ENCODE measurements at regions not wholly inside any gene's neighbourhood (a gene's known extent, or its start where the extent isn't known, plus 50 kb on each side); places are given as distances from the start of the nearest gene placed in this dataset.
A peak's percentile ranks its signal among the peaks of the same experiment; 100 is the strongest.
"Not testable (repeated sequence)": the region's sequence is repeated elsewhere in the genome, so short reads cannot be mapped to it uniquely, and the experiment has no call there.

DNA sequence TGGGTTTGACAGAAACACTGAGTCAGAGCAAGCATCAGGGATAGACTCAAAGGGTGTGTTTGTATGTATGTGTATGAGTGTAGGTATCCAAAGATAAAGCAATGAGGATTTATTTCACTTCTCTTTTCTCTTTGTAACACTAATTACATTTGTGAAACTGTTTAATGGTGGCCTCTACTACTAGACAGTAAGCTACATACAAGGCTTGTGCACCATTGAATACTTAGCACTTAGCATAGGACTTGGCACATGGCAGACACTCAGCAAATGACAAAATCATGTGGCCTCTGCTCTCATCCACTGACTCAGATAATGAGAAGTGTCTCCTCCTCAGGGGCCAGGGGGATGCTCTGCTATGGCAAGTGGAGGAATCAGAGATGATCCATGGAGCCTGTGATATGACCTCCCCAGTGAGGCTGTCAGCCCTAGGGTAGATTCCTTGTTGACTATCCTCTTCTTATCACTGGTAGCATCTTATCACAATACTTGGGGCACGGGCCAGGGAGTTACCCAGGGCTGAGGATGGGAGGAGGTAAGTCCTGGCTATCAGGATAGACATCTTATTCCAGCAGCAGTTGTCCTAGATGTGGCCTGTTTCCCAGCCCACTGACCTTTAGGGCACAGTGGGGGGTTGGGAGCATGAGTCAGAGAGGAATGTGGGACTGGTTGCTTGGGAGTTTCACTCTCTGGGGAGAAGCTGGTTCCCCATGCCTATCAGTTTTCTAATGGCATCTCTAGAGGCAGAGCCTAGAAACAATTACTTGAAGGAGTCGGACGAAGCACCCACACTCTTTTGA, 71.2 kb upstream of the HOXC13 start:
- no peak overlapping the region for H3K4me3 ChIP-seq
- no peak overlapping the region for H3K27ac ChIP-seq

DNA sequence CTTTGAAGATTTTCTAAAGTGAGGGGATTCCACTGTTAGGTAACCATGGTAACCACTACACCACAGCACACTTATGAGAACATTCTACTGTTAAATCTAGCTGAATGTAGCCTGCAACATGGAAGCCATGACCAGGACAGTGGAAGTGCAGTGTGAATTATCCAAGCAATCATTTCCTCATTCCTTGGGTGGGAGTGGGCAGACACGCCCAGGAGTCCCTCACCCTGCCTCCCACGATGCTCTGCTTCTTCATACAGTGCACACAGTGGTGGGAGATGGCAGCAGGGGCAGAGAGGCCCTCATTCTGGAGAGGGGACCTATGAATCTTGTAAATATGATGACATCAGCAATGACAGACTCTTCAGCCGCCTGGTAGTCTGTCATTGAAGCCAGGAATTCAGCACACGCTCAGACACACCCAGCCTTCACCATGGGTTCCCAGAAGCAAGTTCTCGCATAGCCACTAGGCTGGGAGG, 70.1 kb upstream of the HOXC13 start:
- H3K4me3 ChIP-seq = no peak overlapping the region
- H3K27ac ChIP-seq = peak overlapping the region in 3 of 21 experiments; percentile 1 to 41 (median 12)

DNA sequence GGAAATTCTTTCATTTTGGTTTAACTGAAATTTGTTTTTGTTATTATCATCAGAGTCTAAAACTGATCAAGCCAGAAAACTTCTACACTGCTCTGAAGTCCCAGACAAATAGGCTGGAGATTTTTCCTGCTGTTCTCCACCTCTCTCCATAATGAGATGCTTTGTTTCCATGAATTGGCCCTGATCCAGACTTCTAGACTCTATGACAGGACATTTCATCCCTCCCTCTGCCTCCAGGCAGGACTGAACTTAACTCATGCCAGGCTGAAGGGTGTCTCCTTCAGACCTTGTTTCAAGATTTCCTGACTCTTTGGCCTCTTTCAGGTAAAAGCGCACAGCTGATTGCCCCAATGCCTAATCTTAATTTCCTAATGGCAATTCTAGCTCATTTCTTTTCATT, 69.1 kb upstream of the HOXC13 start:
- H3K27ac ChIP-seq = no peak overlapping the region

DNA sequence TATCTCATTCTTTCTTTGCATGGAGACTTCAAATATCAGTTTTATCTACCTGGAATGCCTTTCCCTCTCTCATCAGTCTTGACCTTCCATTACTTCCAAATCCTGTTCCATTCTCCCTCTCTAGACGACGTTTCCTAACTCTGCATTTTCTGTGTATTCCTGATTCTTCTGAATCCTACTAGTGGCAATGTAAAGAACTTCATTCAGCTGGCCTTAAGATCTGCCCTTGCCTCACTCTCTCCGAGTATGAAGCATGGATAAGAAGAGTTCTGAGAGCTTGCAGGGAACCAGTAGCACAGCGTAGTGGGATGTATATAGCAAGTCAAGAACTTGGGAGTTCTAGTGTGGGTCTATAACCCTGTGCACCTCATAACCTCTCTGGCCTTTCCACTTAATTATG, 68.5 kb upstream of the HOXC13 start:
- no peak overlapping the region for H3K4me3 ChIP-seq
- no peak overlapping the region for H3K27ac ChIP-seq

More for the DNA sequence above, 69.1 kb upstream of the HOXC13 start:
- no peak overlapping the region for H3K4me3 ChIP-seq

DNA sequence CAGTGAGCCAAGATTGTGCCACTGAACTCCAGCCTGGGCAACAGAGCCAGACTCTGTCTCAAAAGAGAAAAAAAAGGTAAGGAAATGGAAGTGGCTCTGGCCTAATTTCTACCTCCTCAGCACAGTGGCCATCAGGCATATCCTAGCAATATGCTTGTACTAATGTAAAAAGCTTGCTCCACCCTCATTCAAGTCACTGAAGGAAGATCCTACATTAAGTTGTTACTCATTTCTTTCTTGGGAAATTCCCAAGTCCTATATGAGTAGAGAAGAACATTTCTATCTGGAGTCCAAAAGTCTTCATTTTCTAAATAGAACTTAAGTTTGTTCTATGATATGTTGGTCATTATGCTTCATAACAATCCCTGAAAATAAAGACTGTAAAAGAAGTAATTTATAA, 67.3 kb upstream of the HOXC13 start:
- Histone ChIP-seq H3K27ac (no peak overlapping the region), H3K4me3 (no peak overlapping the region)

DNA sequence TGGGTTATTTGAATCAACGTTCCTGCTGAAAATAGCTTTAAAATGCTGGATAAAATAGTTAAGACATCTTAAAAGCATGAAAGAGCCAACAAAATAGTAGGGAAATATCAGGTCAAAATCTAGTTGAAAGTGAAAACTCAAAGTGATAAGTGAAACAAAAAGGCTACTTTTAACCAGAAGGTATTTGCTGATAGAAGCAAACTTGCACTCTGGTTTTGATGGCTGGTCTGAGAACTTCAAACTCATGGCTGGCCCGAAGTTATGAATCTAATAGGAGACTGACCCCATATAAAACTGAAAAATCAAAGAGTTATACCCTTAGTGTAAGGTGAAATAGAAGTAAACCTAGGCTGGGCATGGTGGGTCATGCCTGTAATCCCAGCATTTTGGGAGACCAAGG, 66.3 kb upstream of the HOXC13 start:
- no peak overlapping the region for H3K4me3 ChIP-seq
- H3K27ac ChIP-seq = no peak overlapping the region

DNA sequence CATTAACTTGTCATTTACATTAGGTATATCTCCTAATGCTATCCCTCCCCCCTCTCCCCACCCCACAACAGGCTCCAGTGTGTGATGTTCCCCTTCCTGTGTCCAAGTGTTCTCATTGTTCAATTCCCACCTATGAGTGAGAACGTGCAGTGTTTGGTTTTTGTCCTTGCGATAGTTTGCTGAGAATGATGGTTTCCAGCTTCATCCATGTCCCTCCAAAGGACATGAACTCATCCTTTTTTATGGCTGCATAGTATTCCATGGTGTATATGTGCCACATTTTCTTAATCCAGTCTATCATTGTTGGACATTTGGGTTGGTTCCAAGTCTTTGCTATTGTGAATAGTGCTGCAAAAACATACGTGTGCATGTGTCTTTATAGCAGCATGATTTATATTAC, 60.7 kb upstream of the HOXC13 start:
- H3K27ac ChIP-seq, H3K4me3 ChIP-seq: not testable (repeated sequence)

DNA sequence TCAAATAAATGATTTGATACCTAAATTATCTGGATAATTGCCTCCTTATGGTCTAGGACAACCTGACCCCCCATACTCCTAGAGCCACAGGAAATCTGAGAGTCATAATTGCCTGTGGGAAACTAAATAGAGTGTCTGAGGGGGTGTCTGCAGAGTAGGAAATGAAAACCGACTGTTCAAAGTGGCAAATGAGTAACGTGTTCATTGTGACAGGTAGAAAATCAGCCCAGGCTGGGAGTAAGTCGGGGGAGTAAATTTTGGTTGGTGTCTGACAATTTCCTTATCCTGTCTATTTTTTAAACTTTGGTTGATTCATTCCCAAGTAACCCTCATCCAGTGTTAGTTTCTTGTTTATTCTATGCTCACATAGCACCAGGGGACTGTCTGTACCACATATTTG, 51.6 kb upstream of the HOXC13 start:
- Histone ChIP-seq H3K27ac (no peak overlapping the region), H3K4me3 (no peak overlapping the region)

DNA sequence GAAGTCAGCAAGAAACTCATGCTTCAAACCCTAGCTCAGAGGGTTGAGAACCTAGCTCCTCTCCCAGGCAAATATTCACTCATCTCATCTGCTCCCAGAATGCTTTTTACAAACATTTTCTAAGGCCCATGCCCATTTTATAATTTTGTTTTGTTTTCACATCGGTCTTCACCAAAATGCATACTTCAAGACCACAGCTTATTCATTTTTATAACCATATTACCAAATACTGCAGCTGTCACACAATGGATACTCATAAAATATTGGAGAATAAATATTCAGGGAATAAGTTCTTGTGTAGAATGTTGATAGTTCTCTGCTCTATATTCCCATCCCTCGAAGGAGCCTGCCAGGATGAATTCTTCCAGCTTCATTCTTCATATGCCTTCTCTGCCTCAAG, 50.8 kb upstream of the HOXC13 start:
- no peak overlapping the region for H3K4me3 ChIP-seq
- H3K27ac ChIP-seq = no peak overlapping the region

Measured in skin epidermis (tissue), 12 donors.